Stimulated activated CD4-positive, alpha-beta T cell treated with anti-CD3 and anti-CD28 coated beads, TNF-alpha, amount 100 ng/mL, for 48 hours (primary cell): ENCODE measurements at regions not wholly inside any gene's neighbourhood (a gene's known extent, or its start where the extent isn't known, plus 50 kb on each side); places are given as distances from the start of the nearest gene placed in this dataset.

Source experiments
- DNase-seq, 3 donors: peaks; one replicate each; pipeline ENCODE4 v3.0.0-alpha.2; 2020; ENCODE audit warnings: low read depth in 3 of 3

GRCh38 chr16:86112178-86112577, 213.2 kb downstream of the IRF8 start:
- no peak for DNase-seq

- DNase-seq: no peak
Measured at GRCh38 chr16:86117235-86117634, 218.3 kb downstream of the IRF8 start.

DNA sequence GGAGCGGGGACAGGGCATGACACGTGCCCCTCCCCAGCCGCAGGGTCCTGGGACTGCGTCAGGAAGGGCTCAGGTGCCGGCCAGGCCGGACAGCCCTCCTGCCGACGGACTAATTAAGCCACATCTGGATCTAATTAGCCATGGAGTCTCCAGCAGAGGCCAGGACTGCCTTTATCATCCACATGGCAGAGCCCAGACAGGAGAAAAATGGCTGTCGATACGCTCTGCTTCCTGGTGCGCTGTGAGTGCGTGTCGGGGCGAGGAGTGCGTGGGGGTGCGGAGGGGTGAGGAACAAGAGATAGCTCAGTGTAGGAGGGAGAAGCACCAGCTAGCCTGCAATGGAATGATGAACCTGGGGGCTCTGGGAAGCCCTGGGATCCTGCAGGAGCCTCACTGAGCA, 218.8 kb downstream of the IRF8 start:
- no peak for DNase-seq

DNA sequence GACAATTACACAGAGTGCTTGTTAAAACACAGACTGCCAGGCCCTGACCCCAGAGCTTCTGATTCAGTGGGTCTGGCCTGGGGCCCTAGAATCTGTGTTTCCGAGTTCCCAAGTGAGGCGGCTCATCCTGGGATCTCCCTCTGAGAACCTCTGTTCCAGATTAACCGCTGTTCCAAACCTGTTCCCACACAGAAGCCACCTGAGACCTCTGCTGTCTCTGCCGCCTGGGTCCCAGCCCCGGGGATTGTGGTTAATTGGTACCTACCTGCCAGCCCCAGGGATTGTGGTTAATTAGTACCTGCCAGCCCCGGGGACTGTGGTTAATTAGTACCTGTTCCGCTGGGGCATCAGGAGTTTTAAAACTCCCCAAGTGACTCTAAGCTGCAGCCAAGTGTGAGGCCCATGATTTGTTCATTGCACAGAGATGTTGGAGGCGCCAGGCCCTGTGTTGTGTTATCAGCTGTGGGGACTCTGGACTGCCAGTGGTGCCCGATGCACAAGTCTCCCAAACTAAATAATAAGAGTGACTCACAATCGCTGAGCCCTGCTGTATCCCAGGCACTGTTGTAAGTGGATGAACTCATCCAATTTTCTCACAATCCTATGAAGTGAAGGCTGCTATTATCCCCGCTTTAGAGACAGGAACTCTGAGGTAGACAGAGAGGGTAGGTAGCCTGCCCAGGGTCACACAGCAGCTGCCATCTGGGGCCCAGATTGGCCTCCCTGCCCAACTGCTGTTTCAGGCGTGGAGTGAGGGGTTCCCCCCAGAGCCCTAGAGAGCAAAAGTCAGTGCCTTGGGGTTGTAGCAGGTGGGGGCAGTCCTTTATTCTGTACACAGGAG, 219.7 kb downstream of the IRF8 start:
- DNase-seq: no peak

- no peak for DNase-seq
Measured at GRCh38 chr16:86120201-86121192, 221.5 kb downstream of the IRF8 start.

- DNase-seq: no peak
Measured at GRCh38 chr16:86121374-86122010, 222.5 kb downstream of the IRF8 start.

- no peak for DNase-seq
Measured at GRCh38 chr16:86122681-86123342, 223.8 kb downstream of the IRF8 start.

- DNase-seq: no peak
Measured at GRCh38 chr16:86124321-86124720, 225.4 kb downstream of the IRF8 start.

DNA sequence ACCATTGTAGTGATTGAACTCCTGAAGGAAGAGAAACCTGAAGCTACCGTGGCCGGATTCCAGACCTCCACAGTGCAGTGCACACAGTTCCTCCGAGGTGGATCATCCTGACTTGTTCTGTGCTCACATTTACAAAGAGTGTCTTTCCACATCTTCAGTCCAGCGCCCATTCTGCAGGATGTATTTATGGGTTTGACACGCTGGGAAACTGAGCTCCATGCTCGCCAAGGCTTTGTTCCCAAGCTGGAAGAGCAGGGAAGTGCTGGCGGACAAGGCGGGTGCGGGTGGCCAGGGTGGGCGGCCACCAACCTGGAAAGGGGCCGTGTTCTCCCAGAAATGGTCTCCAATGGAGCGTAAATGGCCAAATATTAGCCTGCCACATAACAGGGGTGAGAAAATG, 227.9 kb downstream of the IRF8 start:
- DNase-seq: no peak

GRCh38 chr16:86127366-86127765, 228.4 kb downstream of the IRF8 start:
- no peak for DNase-seq

- DNase-seq: no peak
Measured at GRCh38 chr16:86128246-86128645, 229.3 kb downstream of the IRF8 start.

GRCh38 chr16:86129541-86129940, 230.6 kb downstream of the IRF8 start:
- no peak for DNase-seq

DNA sequence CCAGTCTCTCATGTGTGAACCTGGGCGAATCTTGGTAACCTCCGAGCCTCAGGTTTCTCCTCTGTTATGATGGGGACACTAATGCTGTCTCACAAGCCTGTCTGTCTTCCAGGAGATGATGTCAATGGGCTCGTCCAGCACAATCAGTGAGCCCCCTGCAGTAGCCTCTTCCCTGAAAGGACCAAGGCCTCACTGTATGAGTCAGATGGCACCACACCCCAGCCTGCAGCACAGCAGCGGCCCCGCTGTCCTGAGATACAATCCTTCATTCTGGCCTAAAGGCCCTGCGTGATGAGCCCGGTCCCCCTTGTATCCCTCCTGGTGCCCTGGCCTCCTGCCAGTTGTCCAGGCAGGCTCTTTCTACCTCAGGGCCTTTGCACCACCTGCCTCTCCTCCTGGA, 234.4 kb downstream of the IRF8 start:
- DNase-seq: no peak

- no peak for DNase-seq
Measured at GRCh38 chr16:86133847-86134375, 234.9 kb downstream of the IRF8 start.

GRCh38 chr16:86134802-86135461, 236.0 kb downstream of the IRF8 start:
- DNase-seq: no peak

DNA sequence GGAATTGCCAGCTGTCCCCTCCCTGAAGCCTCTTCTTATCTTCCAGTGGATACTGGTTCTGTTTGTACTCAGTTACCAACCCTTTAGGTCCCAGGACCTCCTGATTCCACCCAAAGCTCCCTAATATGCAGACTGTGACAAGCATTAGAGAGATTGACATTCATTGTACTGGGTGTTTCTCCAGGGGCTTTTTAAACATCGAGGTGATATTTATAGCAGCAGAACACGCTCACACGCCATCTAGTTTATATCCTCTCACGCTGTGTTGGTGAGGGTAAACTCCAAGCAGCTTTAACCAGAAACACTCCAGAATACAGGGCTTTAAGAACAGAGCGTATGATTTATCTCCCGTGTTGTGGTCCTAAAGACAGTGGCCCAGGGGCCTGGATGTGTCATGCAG, 238.4 kb downstream of the IRF8 start:
- DNase-seq: no peak

DNA sequence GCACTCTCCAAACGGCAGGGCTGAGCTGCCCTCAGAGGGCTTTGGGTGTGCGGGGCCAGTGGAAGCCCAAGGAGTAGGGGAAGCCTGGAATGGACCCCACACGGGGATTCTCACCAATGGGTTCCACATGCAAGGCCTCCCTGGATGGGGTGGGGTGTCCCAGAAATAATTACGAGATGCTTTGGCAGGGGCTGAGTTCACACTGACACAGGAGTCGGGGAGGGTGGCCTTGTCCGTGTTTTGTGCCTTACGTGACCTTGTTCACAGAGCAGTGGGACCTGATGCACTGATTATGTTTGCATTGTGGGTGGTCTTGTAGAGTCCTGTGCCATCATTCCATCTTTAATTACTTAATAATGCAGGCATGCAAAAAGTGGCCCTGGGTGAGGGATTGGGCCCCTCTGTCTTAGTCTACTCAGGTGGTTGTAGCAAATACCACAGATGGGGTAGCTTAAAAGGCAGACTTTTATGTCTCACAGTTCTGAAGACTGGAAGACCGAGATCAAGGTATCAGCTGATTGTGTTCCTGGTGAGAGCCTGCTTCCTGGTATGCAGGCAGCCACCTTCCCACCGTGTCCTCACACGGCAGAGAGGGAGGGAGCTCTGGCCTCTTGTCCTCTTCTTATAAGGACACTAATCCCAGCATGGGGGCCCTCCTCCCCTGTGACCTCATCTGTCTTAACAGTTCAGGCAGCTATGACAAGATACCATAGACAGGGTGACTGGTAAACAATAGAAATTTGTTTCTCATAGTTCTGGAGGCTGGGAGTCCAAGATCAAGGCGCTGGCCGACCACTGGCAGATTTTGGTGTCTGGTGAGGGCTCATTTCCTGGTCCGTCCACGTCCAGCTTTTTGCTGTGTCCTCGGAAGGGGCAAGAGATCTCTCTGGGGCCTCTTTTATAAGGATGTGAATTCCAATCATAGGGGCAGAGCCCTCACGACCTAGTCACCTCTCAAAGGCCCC, 239.4 kb downstream of the IRF8 start:
- no peak for DNase-seq

- DNase-seq: no peak
Measured at GRCh38 chr16:86142801-86143236, 243.9 kb downstream of the IRF8 start.

DNA sequence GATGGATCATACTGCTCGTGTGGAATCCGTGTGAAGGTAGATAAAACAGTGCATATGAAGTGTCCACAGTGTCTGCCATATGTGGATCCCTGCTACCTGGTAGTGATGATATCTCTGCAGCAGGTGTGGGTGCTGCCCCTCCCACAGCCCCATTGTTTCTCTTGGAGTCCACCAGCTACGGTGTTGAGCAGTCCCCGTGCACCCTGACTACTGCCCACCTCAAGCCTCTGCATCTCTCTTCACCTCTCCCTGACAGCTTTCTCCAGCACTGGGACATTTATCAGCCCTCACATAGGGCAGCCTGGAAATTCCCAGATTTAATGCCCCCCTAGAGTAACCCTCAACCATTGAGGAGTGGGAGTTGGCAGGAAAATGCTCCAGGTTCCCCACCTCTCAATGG, 244.7 kb downstream of the IRF8 start:
- DNase-seq: no peak

DNA sequence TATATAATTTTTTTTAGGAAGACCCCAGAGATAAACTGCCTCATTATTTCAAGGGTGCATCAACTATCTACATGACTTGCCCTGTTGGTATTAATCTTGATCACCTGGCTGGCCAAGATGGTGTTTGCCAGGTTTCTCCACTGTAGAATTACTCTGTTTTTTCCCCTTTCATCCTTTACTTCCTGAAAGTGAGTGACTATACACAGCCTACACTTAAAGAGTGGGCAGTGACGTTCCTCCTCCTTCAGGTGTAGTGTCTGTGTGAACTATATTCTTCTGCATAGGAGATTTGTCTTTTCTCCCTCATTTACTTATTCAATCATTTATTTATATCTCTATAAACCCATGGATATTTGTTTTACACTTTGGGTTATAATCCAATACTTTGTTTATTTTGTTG, 246.7 kb downstream of the IRF8 start:
- DNase-seq: no peak
